GM12864 (cell line): ENCODE measurements at regions not wholly inside any gene's neighbourhood (a gene's known extent, or its start where the extent isn't known, plus 50 kb on each side); places are given as distances from the start of the nearest gene placed in this dataset.

Experiments used
- DNase-seq: peaks from one replicate; pipeline ENCODE4 v3.0.0-alpha.2; 2011; ENCODE audit warnings: low read depth
- H3K4me3 ChIP-seq: 2 replicates; pipeline ENCODE4 v1.5.1; 2011; ENCODE audit warnings: mild to moderate bottlenecking, low read depth, low read length, control low read depth
- CTCF ChIP-seq: IDR thresholded peaks from 2 replicates; pipeline ENCODE4 v1.5.1; 2011; ENCODE audit warnings: low read depth, mild to moderate bottlenecking, moderate library complexity, low read length, control low read depth, inconsistent platforms; ENCODE audit errors: missing control alignments

DNA sequence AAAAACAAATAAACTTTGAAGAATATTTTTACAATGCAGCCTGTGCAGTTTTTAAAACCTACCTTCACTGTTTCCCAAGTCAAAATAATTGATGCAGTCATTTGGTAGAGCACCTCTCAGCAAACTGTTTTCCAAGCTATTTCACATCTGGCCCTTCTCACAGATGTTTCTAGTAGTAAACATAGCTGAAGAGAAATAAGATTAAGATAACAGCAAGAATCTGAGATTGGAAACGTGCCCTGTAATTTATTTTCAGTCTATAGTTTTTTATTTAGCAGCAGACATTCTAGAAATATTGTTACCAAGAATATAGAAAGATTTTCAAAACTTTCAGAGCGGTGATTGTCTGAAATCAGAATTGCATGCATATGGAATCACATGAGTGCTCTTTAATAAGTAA, 440.2 kb downstream of the TRIB2 start:
- DNase-seq, result no peak
- TF ChIP-seq CTCF, result no peak
- H3K4me3 ChIP-seq, result no peak overlapping the region

DNA sequence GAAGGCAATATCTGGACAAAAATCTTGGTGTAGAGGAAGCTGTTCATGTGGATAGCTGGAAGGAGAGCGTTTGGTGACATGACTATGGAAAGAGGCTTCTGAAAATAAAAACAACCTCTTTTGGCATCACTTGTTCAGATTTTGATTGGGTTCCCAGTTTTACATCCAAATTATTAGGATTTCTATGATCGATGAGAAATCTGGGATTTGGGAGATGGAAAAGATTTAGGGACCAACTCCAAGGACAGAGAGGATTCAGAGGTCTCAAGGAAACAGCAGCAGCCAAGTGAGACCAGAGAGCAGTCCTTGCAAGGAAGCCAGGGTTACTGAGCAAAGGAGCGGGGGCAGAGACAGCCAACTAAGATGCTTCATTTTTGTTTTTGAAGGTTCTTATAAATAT, 441.7 kb downstream of the TRIB2 start:
- no peak for TF ChIP-seq CTCF
- H3K4me3 ChIP-seq, result no peak overlapping the region
- DNase-seq, result no peak

GRCh38 chr2:13180729-13181128, 464.0 kb downstream of the TRIB2 start:
- no peak for TF ChIP-seq CTCF
- H3K4me3 ChIP-seq, result no peak overlapping the region
- no peak for DNase-seq

DNA sequence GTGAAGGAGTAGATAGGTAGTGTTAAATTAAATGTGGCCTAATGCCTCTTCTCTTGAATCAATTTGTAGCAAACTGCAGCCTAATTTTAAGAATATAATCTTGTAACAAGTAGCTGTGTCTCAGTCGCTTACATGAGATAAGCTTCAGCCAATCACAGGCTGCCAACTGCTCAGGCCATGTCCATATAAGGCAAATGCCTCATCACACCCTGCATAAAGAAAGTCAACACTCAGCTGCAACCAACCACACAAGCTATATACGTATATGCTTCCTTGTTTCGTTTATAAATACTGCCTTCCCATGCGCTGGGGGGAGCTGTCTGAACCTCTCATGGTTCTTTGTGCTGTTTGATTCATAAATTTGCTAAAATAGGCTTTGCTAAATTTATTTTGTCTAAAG, 476.3 kb downstream of the TRIB2 start:
- no peak overlapping the region for H3K4me3 ChIP-seq
- no peak for TF ChIP-seq CTCF
- DNase-seq, result no peak

- no peak overlapping the region for H3K4me3 ChIP-seq
- DNase-seq, result no peak
- TF ChIP-seq CTCF, result peak; percentile 47
Observed at GRCh38 chr2:13193900-13194299, 477.2 kb downstream of the TRIB2 start.

- no peak for TF ChIP-seq CTCF
- DNase-seq, result no peak
- no peak overlapping the region for H3K4me3 ChIP-seq
Observed at GRCh38 chr2:13195270-13195669, 478.5 kb downstream of the TRIB2 start.

GRCh38 chr2:13197248-13197647, 480.5 kb downstream of the TRIB2 start:
- no peak for DNase-seq
- TF ChIP-seq CTCF, result no peak
- H3K4me3 ChIP-seq, result no peak overlapping the region
